H9 (cell line): ENCODE measurements at regions not wholly inside any gene's neighbourhood (a gene's known extent, or its start where the extent isn't known, plus 50 kb on each side); places are given as distances from the start of the nearest gene placed in this dataset.

Experiments used
- DNase-seq: peaks from one replicate; pipeline ENCODE4 v3.0.0-alpha.2; 2017
- H2AFZ ChIP-seq: one replicate; pipeline ENCODE4 v1.6.1; 2013; ENCODE audit warnings: mild to moderate bottlenecking, low read length, control low read depth, moderate library complexity
- H2AK5ac ChIP-seq: 2 replicates; pipeline ENCODE4 v1.6.1; 2013; ENCODE audit warnings: low read length, control low read depth, mixed read lengths; ENCODE audit not compliant: insufficient read length
- H2BK120ac ChIP-seq: one replicate; pipeline ENCODE4 v1.6.1; 2013; ENCODE audit warnings: low read depth, mild to moderate bottlenecking, low read length, control low read depth, inconsistent platforms; ENCODE audit not compliant: poor library complexity, severe bottlenecking
- H2BK12ac ChIP-seq: 2 replicates; pipeline ENCODE4 v1.6.1; 2013; ENCODE audit warnings: low read length, control low read depth, mixed read lengths, low read depth; ENCODE audit not compliant: insufficient read length
- H2BK15ac ChIP-seq: 2 replicates; pipeline ENCODE4 v1.6.1; 2013; ENCODE audit warnings: low read depth, low read length, control low read depth
- H2BK20ac ChIP-seq: one replicate; pipeline ENCODE4 v1.6.1; 2013; ENCODE audit warnings: low read depth, mild to moderate bottlenecking, low read length, control low read depth, inconsistent platforms; ENCODE audit not compliant: poor library complexity, severe bottlenecking
- H2BK5ac ChIP-seq: 2 replicates; pipeline ENCODE4 v1.6.1; 2013; ENCODE audit warnings: low read length, control low read depth, mixed read lengths; ENCODE audit not compliant: insufficient read length
- H3K14ac ChIP-seq: 2 replicates; pipeline ENCODE4 v1.6.1; 2013; ENCODE audit warnings: low read length, control low read depth; ENCODE audit not compliant: insufficient read depth
- H3K18ac ChIP-seq: 2 replicates; pipeline ENCODE4 v1.6.1; 2013; ENCODE audit warnings: low read depth, mild to moderate bottlenecking, mixed read lengths, low read length, control low read depth; ENCODE audit not compliant: insufficient read length
- H3K23ac ChIP-seq: 2 replicates; pipeline ENCODE4 v1.6.1; 2013; ENCODE audit warnings: low read length, control low read depth, mixed read lengths, low read depth; ENCODE audit not compliant: insufficient read length
- H3K23me2 ChIP-seq: 2 replicates; pipeline ENCODE4 v1.6.1; 2013; ENCODE audit warnings: low read depth, mild to moderate bottlenecking, mixed read lengths, low read length, control low read depth; ENCODE audit not compliant: insufficient read length, poor library complexity, severe bottlenecking
- H3K27ac ChIP-seq: 2 replicates; pipeline ENCODE4 v1.5.1; 2013; ENCODE audit warnings: low read length, control low read depth, mixed read lengths, low read depth; ENCODE audit not compliant: insufficient read length
- H3K27me3 ChIP-seq: 2 replicates; pipeline ENCODE4 v1.6.1; 2013; ENCODE audit warnings: low read length, control low read depth, inconsistent platforms; ENCODE audit not compliant: insufficient read depth
- H3K4ac ChIP-seq: 2 replicates; pipeline ENCODE4 v1.6.1; 2013; ENCODE audit warnings: low read depth, mild to moderate bottlenecking, control low read depth, inconsistent platforms, low read length, moderate library complexity
- H3K4me1 ChIP-seq: 2 replicates; pipeline ENCODE4 v1.6.1; 2013; ENCODE audit warnings: low read length, control low read depth, inconsistent platforms; ENCODE audit not compliant: insufficient read depth
- H3K4me2 ChIP-seq: 2 replicates; pipeline ENCODE4 v1.6.1; 2013; ENCODE audit warnings: low read length, control low read depth, mixed read lengths; ENCODE audit not compliant: insufficient read length, insufficient read depth
- H3K56ac ChIP-seq: 2 replicates; pipeline ENCODE4 v1.6.1; 2013; ENCODE audit warnings: low read depth, mild to moderate bottlenecking, mixed read lengths, low read length, control low read depth; ENCODE audit not compliant: insufficient read length
- H3K79me1 ChIP-seq: 2 replicates; pipeline ENCODE4 v1.6.1; 2013; ENCODE audit warnings: low read depth, mild to moderate bottlenecking, moderate library complexity, low read length, control low read depth, inconsistent platforms; ENCODE audit not compliant: insufficient read depth, poor library complexity, severe bottlenecking
- H3K79me2 ChIP-seq: 2 replicates; pipeline ENCODE4 v1.6.1; 2013; ENCODE audit warnings: low read length, control low read depth, inconsistent platforms; ENCODE audit not compliant: insufficient read depth
- H3K9ac ChIP-seq: 2 replicates; pipeline ENCODE4 v1.6.1; 2013; ENCODE audit warnings: low read length, control low read depth, mixed read lengths; ENCODE audit not compliant: insufficient read length; ENCODE audit errors: extremely low read depth
- H3K9me3 ChIP-seq: one replicate; pipeline ENCODE4 v1.6.1; 2013; ENCODE audit warnings: low read depth, low read length, inconsistent platforms; ENCODE audit not compliant: control insufficient read depth
- H3T11ph ChIP-seq: one replicate; pipeline ENCODE4 v1.6.1; 2013; ENCODE audit warnings: mild to moderate bottlenecking, low read length, control low read depth, inconsistent platforms
- H4K20me1 ChIP-seq: one replicate; pipeline ENCODE4 v1.6.1; 2013; ENCODE audit not compliant: control insufficient read depth, insufficient read length, insufficient read depth
- H4K5ac ChIP-seq: 2 replicates; pipeline ENCODE4 v1.6.1; 2013; ENCODE audit warnings: low read depth, mild to moderate bottlenecking, mixed read lengths, low read length, control low read depth; ENCODE audit not compliant: insufficient read length
- H4K8ac ChIP-seq: replicated peaks from 2 replicates; pipeline ENCODE4 v1.6.1; 2013; ENCODE audit warnings: low read length, control low read depth, mixed read lengths, low read depth; ENCODE audit not compliant: insufficient read length
- H4K91ac ChIP-seq: 2 replicates; pipeline ENCODE4 v1.6.1; 2013; ENCODE audit warnings: low read depth, mild to moderate bottlenecking, moderate library complexity, mixed read lengths, low read length, control low read depth; ENCODE audit not compliant: insufficient read length
- H3K27ac Mint-ChIP-seq, 3 experiments: 2 replicates in 2 of 3; 3 replicates in 1 of 3; pipeline ENCODE4 v1.8.0; 2020 to 2021; ENCODE audit warnings: mixed read lengths in 3 of 3, mild to moderate bottlenecking in 1 of 3, moderate library complexity in 1 of 3
- H3K27me3 Mint-ChIP-seq: 2 replicates; pipeline ENCODE4 v1.8.0; 2021; ENCODE audit warnings: low read depth, mild to moderate bottlenecking, moderate library complexity, mixed read lengths
- H3K36me3 Mint-ChIP-seq, 3 experiments: 2 replicates in 2 of 3; 3 replicates in 1 of 3; pipeline ENCODE4 v1.8.0; 2020 to 2021; ENCODE audit warnings: low read depth in 3 of 3, mixed read lengths in 3 of 3; ENCODE audit not compliant: insufficient read depth in 1 of 3
- H3K4me1 Mint-ChIP-seq, 2 experiments: 2 replicates each; pipeline ENCODE4 v1.8.0; 2020; ENCODE audit warnings: mixed read lengths in 2 of 2
- H3K4me3 Mint-ChIP-seq, 2 experiments: 2 replicates in 1 of 2; 3 replicates in 1 of 2; pipeline ENCODE4 v1.8.0; 2020 to 2021; ENCODE audit warnings: mild to moderate bottlenecking in 2 of 2, mixed read lengths in 2 of 2, moderate library complexity in 1 of 2
- H3K9me3 Mint-ChIP-seq, 2 experiments: 2 replicates in 1 of 2; 3 replicates in 1 of 2; pipeline ENCODE4 v1.8.0; 2020; ENCODE audit warnings: mild to moderate bottlenecking in 2 of 2, mixed read lengths in 2 of 2, moderate library complexity in 1 of 2
- CTCF ChIP-seq: fragments of 200-600 bp; sonication (generic); conservative IDR thresholded peaks from 3 replicates; pipeline ENCODE4 v1.8.0; 2021; ENCODE audit warnings: antibody characterized with exemption, mild to moderate bottlenecking
- WGBS: extraction: QIAGEN DNeasy Blood & Tissue Kit; methylation state at CpG from one replicate; pipeline ENCODE4 v1.1.7; 2013; ENCODE audit warnings: missing lambda C conversion rate, low lambda C conversion rate, mixed read lengths; ENCODE audit not compliant: insufficient read length; ENCODE audit errors: extremely low coverage; 5-methylcytosine and 5-hydroxymethylcytosine counted together

- WGBS, result no CpG with 5 or more reads among the region's 3 CpGs
- no peak overlapping the region for H4K8ac ChIP-seq
- H2BK20ac ChIP-seq, result no peak overlapping the region
- no peaks in the 10 kb centered on the region for H3K79me2 ChIP-seq
- H3K4me2 ChIP-seq, result no peak overlapping the region
- no peaks in the 10 kb centered on the region for H3K79me1 ChIP-seq
- H3K18ac ChIP-seq, result no peak overlapping the region
- no peak overlapping the region for H4K5ac ChIP-seq
- no peak overlapping the region for H2BK5ac ChIP-seq
- H3T11ph ChIP-seq, result no peak overlapping the region
- H3K14ac ChIP-seq, result no peak overlapping the region
- H2BK15ac ChIP-seq, result no peak overlapping the region
- no peak overlapping the region for H4K91ac ChIP-seq
- no peaks in the 10 kb centered on the region for H3K9me3 ChIP-seq
- Mint-ChIP-seq H3K9me3 (no peaks in the 10 kb centered on the region), H3K36me3 (no peaks in the 10 kb centered on the region), H3K27me3 (no peaks in the 10 kb centered on the region), H3K4me1 (peaks cover 19% of the 10 kb centered on the region in 2 experiments), H3K27ac (no peak overlapping the region), H3K4me3 (no peak overlapping the region)
- peaks cover 5% of the 10 kb centered on the region; the same call in 1 of the 2 replicates for H3K4me1 ChIP-seq
- H3K9ac ChIP-seq, result no peak overlapping the region
- no peak overlapping the region for H2BK12ac ChIP-seq
- H4K20me1 ChIP-seq, result no peaks in the 10 kb centered on the region
- no peak overlapping the region for H3K4ac ChIP-seq
- H2AFZ ChIP-seq, result no peak overlapping the region
- H2BK120ac ChIP-seq, result no peak overlapping the region
- H3K27ac ChIP-seq, result no peak overlapping the region
- H2AK5ac ChIP-seq, result no peak overlapping the region
- TF ChIP-seq CTCF, result no peak
- DNase-seq, result no peak
- no peak overlapping the region for H3K23ac ChIP-seq
- no peaks in the 10 kb centered on the region for H3K23me2 ChIP-seq
- no peak overlapping the region for H3K56ac ChIP-seq
- H3K27me3 ChIP-seq, result no peaks in the 10 kb centered on the region
Measured at GRCh38 chr4:81628489-81628888, 156.8 kb upstream of the RASGEF1B start.
